NCI-H510A (cell line): ENCODE measurements at regions not wholly inside any gene's neighbourhood (a gene's known extent, or its start where the extent isn't known, plus 50 kb on each side); places are given as distances from the start of the nearest gene placed in this dataset.
"Not testable (repeated sequence)": the region's sequence is repeated elsewhere in the genome, so short reads cannot be mapped to it uniquely, and the experiment has no call there.

ENCODE experiments used
- DNase-seq: peaks from one replicate; lab custom pipeline; 2025; lab: John Stamatoyannopoulos, UW

GRCh38 chr13:87553142-87553541 lies 118.0 kb upstream of the SLITRK5 start:
- DNase-seq = no peak

GRCh38 chr13:87554045-87554444 lies 117.1 kb upstream of the SLITRK5 start:
- DNase-seq = no peak

GRCh38 chr13:87557788-87558187 lies 113.4 kb upstream of the SLITRK5 start:
- DNase-seq = no peak

- not testable (repeated sequence) for DNase-seq
Measured at GRCh38 chr13:87561580-87561979, 109.6 kb upstream of the SLITRK5 start.

- no peak for DNase-seq
Measured at GRCh38 chr13:87570669-87571068, 100.5 kb upstream of the SLITRK5 start.

GRCh38 chr13:87582399-87582798 lies 88.8 kb upstream of the SLITRK5 start:
- DNase-seq = no peak

- DNase-seq = no peak
Measured at GRCh38 chr13:87590518-87590917, 80.7 kb upstream of the SLITRK5 start.

GRCh38 chr13:87604437-87604836 lies 66.7 kb upstream of the SLITRK5 start:
- DNase-seq = not testable (repeated sequence)

- DNase-seq = no peak
Measured at GRCh38 chr13:87607266-87607665, 63.9 kb upstream of the SLITRK5 start.

- no peak for DNase-seq
Measured at GRCh38 chr13:87614276-87614675, 56.9 kb upstream of the SLITRK5 start.
